H9 (cell line): ENCODE measurements at regions not wholly inside any gene's neighbourhood (a gene's known extent, or its start where the extent isn't known, plus 50 kb on each side); places are given as distances from the start of the nearest gene placed in this dataset.
"Not testable (repeated sequence)": the region's sequence is repeated elsewhere in the genome, so short reads cannot be mapped to it uniquely, and the experiment has no call there.

Experiments
- DNase-seq: peaks from one replicate; pipeline ENCODE4 v3.0.0-alpha.2; 2017
- H2AFZ ChIP-seq: one replicate; pipeline ENCODE4 v1.6.1; 2013; ENCODE audit warnings: mild to moderate bottlenecking, low read length, control low read depth, moderate library complexity
- H2AK5ac ChIP-seq: 2 replicates; pipeline ENCODE4 v1.6.1; 2013; ENCODE audit warnings: low read length, control low read depth, mixed read lengths; ENCODE audit not compliant: insufficient read length
- H2BK120ac ChIP-seq: one replicate; pipeline ENCODE4 v1.6.1; 2013; ENCODE audit warnings: low read depth, mild to moderate bottlenecking, low read length, control low read depth, inconsistent platforms; ENCODE audit not compliant: poor library complexity, severe bottlenecking
- H2BK12ac ChIP-seq: 2 replicates; pipeline ENCODE4 v1.6.1; 2013; ENCODE audit warnings: low read length, control low read depth, mixed read lengths, low read depth; ENCODE audit not compliant: insufficient read length
- H2BK15ac ChIP-seq: 2 replicates; pipeline ENCODE4 v1.6.1; 2013; ENCODE audit warnings: low read depth, low read length, control low read depth
- H2BK20ac ChIP-seq: one replicate; pipeline ENCODE4 v1.6.1; 2013; ENCODE audit warnings: low read depth, mild to moderate bottlenecking, low read length, control low read depth, inconsistent platforms; ENCODE audit not compliant: poor library complexity, severe bottlenecking
- H2BK5ac ChIP-seq: 2 replicates; pipeline ENCODE4 v1.6.1; 2013; ENCODE audit warnings: low read length, control low read depth, mixed read lengths; ENCODE audit not compliant: insufficient read length
- H3K14ac ChIP-seq: 2 replicates; pipeline ENCODE4 v1.6.1; 2013; ENCODE audit warnings: low read length, control low read depth; ENCODE audit not compliant: insufficient read depth
- H3K18ac ChIP-seq: 2 replicates; pipeline ENCODE4 v1.6.1; 2013; ENCODE audit warnings: low read depth, mild to moderate bottlenecking, mixed read lengths, low read length, control low read depth; ENCODE audit not compliant: insufficient read length
- H3K23ac ChIP-seq: 2 replicates; pipeline ENCODE4 v1.6.1; 2013; ENCODE audit warnings: low read length, control low read depth, mixed read lengths, low read depth; ENCODE audit not compliant: insufficient read length
- H3K23me2 ChIP-seq: 2 replicates; pipeline ENCODE4 v1.6.1; 2013; ENCODE audit warnings: low read depth, mild to moderate bottlenecking, mixed read lengths, low read length, control low read depth; ENCODE audit not compliant: insufficient read length, poor library complexity, severe bottlenecking
- H3K27ac ChIP-seq: 2 replicates; pipeline ENCODE4 v1.5.1; 2013; ENCODE audit warnings: low read length, control low read depth, mixed read lengths, low read depth; ENCODE audit not compliant: insufficient read length
- H3K27me3 ChIP-seq: 2 replicates; pipeline ENCODE4 v1.6.1; 2013; ENCODE audit warnings: low read length, control low read depth, inconsistent platforms; ENCODE audit not compliant: insufficient read depth
- H3K4ac ChIP-seq: 2 replicates; pipeline ENCODE4 v1.6.1; 2013; ENCODE audit warnings: low read depth, mild to moderate bottlenecking, control low read depth, inconsistent platforms, low read length, moderate library complexity
- H3K4me1 ChIP-seq: 2 replicates; pipeline ENCODE4 v1.6.1; 2013; ENCODE audit warnings: low read length, control low read depth, inconsistent platforms; ENCODE audit not compliant: insufficient read depth
- H3K4me2 ChIP-seq: 2 replicates; pipeline ENCODE4 v1.6.1; 2013; ENCODE audit warnings: low read length, control low read depth, mixed read lengths; ENCODE audit not compliant: insufficient read length, insufficient read depth
- H3K56ac ChIP-seq: 2 replicates; pipeline ENCODE4 v1.6.1; 2013; ENCODE audit warnings: low read depth, mild to moderate bottlenecking, mixed read lengths, low read length, control low read depth; ENCODE audit not compliant: insufficient read length
- H3K79me1 ChIP-seq: 2 replicates; pipeline ENCODE4 v1.6.1; 2013; ENCODE audit warnings: low read depth, mild to moderate bottlenecking, moderate library complexity, low read length, control low read depth, inconsistent platforms; ENCODE audit not compliant: insufficient read depth, poor library complexity, severe bottlenecking
- H3K79me2 ChIP-seq: 2 replicates; pipeline ENCODE4 v1.6.1; 2013; ENCODE audit warnings: low read length, control low read depth, inconsistent platforms; ENCODE audit not compliant: insufficient read depth
- H3K9ac ChIP-seq: 2 replicates; pipeline ENCODE4 v1.6.1; 2013; ENCODE audit warnings: low read length, control low read depth, mixed read lengths; ENCODE audit not compliant: insufficient read length; ENCODE audit errors: extremely low read depth
- H3K9me3 ChIP-seq: one replicate; pipeline ENCODE4 v1.6.1; 2013; ENCODE audit warnings: low read depth, low read length, inconsistent platforms; ENCODE audit not compliant: control insufficient read depth
- H3T11ph ChIP-seq: one replicate; pipeline ENCODE4 v1.6.1; 2013; ENCODE audit warnings: mild to moderate bottlenecking, low read length, control low read depth, inconsistent platforms
- H4K20me1 ChIP-seq: one replicate; pipeline ENCODE4 v1.6.1; 2013; ENCODE audit not compliant: control insufficient read depth, insufficient read length, insufficient read depth
- H4K5ac ChIP-seq: 2 replicates; pipeline ENCODE4 v1.6.1; 2013; ENCODE audit warnings: low read depth, mild to moderate bottlenecking, mixed read lengths, low read length, control low read depth; ENCODE audit not compliant: insufficient read length
- H4K8ac ChIP-seq: replicated peaks from 2 replicates; pipeline ENCODE4 v1.6.1; 2013; ENCODE audit warnings: low read length, control low read depth, mixed read lengths, low read depth; ENCODE audit not compliant: insufficient read length
- H4K91ac ChIP-seq: 2 replicates; pipeline ENCODE4 v1.6.1; 2013; ENCODE audit warnings: low read depth, mild to moderate bottlenecking, moderate library complexity, mixed read lengths, low read length, control low read depth; ENCODE audit not compliant: insufficient read length
- H3K27ac Mint-ChIP-seq, 3 experiments: 2 replicates in 2 of 3; 3 replicates in 1 of 3; pipeline ENCODE4 v1.8.0; 2020 to 2021; ENCODE audit warnings: mixed read lengths in 3 of 3, mild to moderate bottlenecking in 1 of 3, moderate library complexity in 1 of 3
- H3K27me3 Mint-ChIP-seq: 2 replicates; pipeline ENCODE4 v1.8.0; 2021; ENCODE audit warnings: low read depth, mild to moderate bottlenecking, moderate library complexity, mixed read lengths
- H3K36me3 Mint-ChIP-seq, 3 experiments: 2 replicates in 2 of 3; 3 replicates in 1 of 3; pipeline ENCODE4 v1.8.0; 2020 to 2021; ENCODE audit warnings: low read depth in 3 of 3, mixed read lengths in 3 of 3; ENCODE audit not compliant: insufficient read depth in 1 of 3
- H3K4me1 Mint-ChIP-seq, 2 experiments: 2 replicates each; pipeline ENCODE4 v1.8.0; 2020; ENCODE audit warnings: mixed read lengths in 2 of 2
- H3K4me3 Mint-ChIP-seq, 2 experiments: 2 replicates in 1 of 2; 3 replicates in 1 of 2; pipeline ENCODE4 v1.8.0; 2020 to 2021; ENCODE audit warnings: mild to moderate bottlenecking in 2 of 2, mixed read lengths in 2 of 2, moderate library complexity in 1 of 2
- H3K9me3 Mint-ChIP-seq, 2 experiments: 2 replicates in 1 of 2; 3 replicates in 1 of 2; pipeline ENCODE4 v1.8.0; 2020; ENCODE audit warnings: mild to moderate bottlenecking in 2 of 2, mixed read lengths in 2 of 2, moderate library complexity in 1 of 2
- CTCF ChIP-seq: fragments of 200-600 bp; sonication (generic); conservative IDR thresholded peaks from 3 replicates; pipeline ENCODE4 v1.8.0; 2021; ENCODE audit warnings: antibody characterized with exemption, mild to moderate bottlenecking
- WGBS: extraction: QIAGEN DNeasy Blood & Tissue Kit; methylation state at CpG from one replicate; pipeline ENCODE4 v1.1.7; 2013; ENCODE audit warnings: missing lambda C conversion rate, low lambda C conversion rate, mixed read lengths; ENCODE audit not compliant: insufficient read length; ENCODE audit errors: extremely low coverage; 5-methylcytosine and 5-hydroxymethylcytosine counted together

- H2AK5ac ChIP-seq, H4K91ac ChIP-seq, H3K4me3 Mint-ChIP-seq, H3K56ac ChIP-seq, H3K79me1 ChIP-seq, H3K4ac ChIP-seq, H3K27me3 ChIP-seq, H3T11ph ChIP-seq, H2BK15ac ChIP-seq, H4K5ac ChIP-seq, H2AFZ ChIP-seq, H3K4me1 ChIP-seq, DNase-seq, H2BK12ac ChIP-seq, H2BK20ac ChIP-seq, H2BK5ac ChIP-seq, H3K27ac Mint-ChIP-seq, H4K20me1 ChIP-seq, H3K18ac ChIP-seq, H3K23me2 ChIP-seq, H3K9me3 ChIP-seq, H3K79me2 ChIP-seq, H3K27ac ChIP-seq, H2BK120ac ChIP-seq, H3K14ac ChIP-seq, H3K9ac ChIP-seq, H3K27me3 Mint-ChIP-seq, H3K4me2 ChIP-seq, H3K23ac ChIP-seq, H4K8ac ChIP-seq: not testable (repeated sequence)
- peaks cover 3 to 28% (median 19%) of the 10 kb centered on the region in 3 experiments; a peak in 6 of 7 replicates for H3K36me3 Mint-ChIP-seq
- peaks cover 7 to 17% of the 10 kb centered on the region in 2 experiments for H3K9me3 Mint-ChIP-seq
- TF ChIP-seq CTCF = peak; percentile 52
- peaks cover 31 to 45% of the 10 kb centered on the region in 2 experiments for H3K4me1 Mint-ChIP-seq
- no CpG with 5 or more reads among the region's 3 CpGs for WGBS
These were observed 108.4 kb upstream of the ROPN1B start for GRCh38 chr3:125860547-125860946.

GRCh38 chr3:125862841-125863254 is 106.1 kb upstream of the ROPN1B start:
- Mint-ChIP-seq H3K4me1 (peaks cover 44 to 53% of the 10 kb centered on the region in 2 experiments), H3K27ac (peak overlapping the region; percentile 95 to 98 (median 97)), H3K36me3 (peaks cover 6 to 34% (median 28%) of the 10 kb centered on the region in 3 experiments; a peak in 6 of 7 replicates), H3K4me3 (peak overlapping the region in 1 of 2 experiments; percentile 60; a peak in 2 of 5 replicates), H3K9me3 (peaks cover 7 to 21% of the 10 kb centered on the region in 2 experiments)
- no CpG with 5 or more reads among the region's 5 CpGs for WGBS
- not testable (repeated sequence) for H3K4me2 ChIP-seq, H2BK5ac ChIP-seq, H3K23ac ChIP-seq, H2AK5ac ChIP-seq, H2BK20ac ChIP-seq, H3K9ac ChIP-seq, H2BK15ac ChIP-seq, H2BK12ac ChIP-seq, H3K9me3 ChIP-seq, H3K23me2 ChIP-seq, H4K91ac ChIP-seq, H2AFZ ChIP-seq, H3K4ac ChIP-seq, H3K56ac ChIP-seq, H4K8ac ChIP-seq, H4K5ac ChIP-seq, H3K27me3 ChIP-seq, H3K79me1 ChIP-seq, H2BK120ac ChIP-seq, H3K4me1 ChIP-seq, H3K27me3 Mint-ChIP-seq, H3K79me2 ChIP-seq, H3T11ph ChIP-seq, H3K14ac ChIP-seq, H3K27ac ChIP-seq, H3K18ac ChIP-seq, H4K20me1 ChIP-seq
- DNase-seq = peak; percentile 61
